Ovary (tissue), 3 donors: ENCODE measurements at regions not wholly inside any gene's neighbourhood (a gene's known extent, or its start where the extent isn't known, plus 50 kb on each side); places are given as distances from the start of the nearest gene placed in this dataset.

Source experiments
- CTCF ChIP-seq, 3 donors: fragments of 450-650 bp in 2 of 3; fragments of 200-600 bp in 1 of 3; IDR thresholded peaks; one replicate each; pipeline versions ENCODE4 v1.5.1 to v1.8.0; 2016 to 2022; ENCODE audit warnings: antibody characterized with exemption in 3 of 3, mild to moderate bottlenecking in 1 of 3
- POLR2A ChIP-seq: fragments of 450-650 bp; IDR thresholded peaks from one replicate; pipeline ENCODE4 v1.6.1; 2017; ENCODE audit warnings: antibody characterized with exemption, mild to moderate bottlenecking, moderate library complexity
- donor health status: DM: no; HTN: no; CAD: no.

- no peak for TF ChIP-seq CTCF (IDR thresholded peaks at IDR 0.05)
- TF ChIP-seq POLR2A = no peak
Measured at GRCh38 chr12:60529261-60529660, 933.4 kb downstream of the SLC16A7 start.
